GM19328 (cell line): ENCODE measurements at regions not wholly inside any gene's neighbourhood (a gene's known extent, or its start where the extent isn't known, plus 50 kb on each side); places are given as distances from the start of the nearest gene placed in this dataset.
"Not testable (repeated sequence)": the region's sequence is repeated elsewhere in the genome, so short reads cannot be mapped to it uniquely, and the experiment has no call there.

Experiments used
- ATAC-seq: cut with Tn5 transposase; IDR thresholded peaks from one replicate; pipeline ENCODE4 v1.9.1; 2021; ENCODE audit warnings: mild to moderate bottlenecking, moderate library complexity; ENCODE audit not compliant: unreplicated experiment

GRCh38 chr6:68031054-68031453 is 604.0 kb upstream of the ADGRB3 start:
- no peak for ATAC-seq

GRCh38 chr6:68026483-68026882 is 608.6 kb upstream of the ADGRB3 start:
- ATAC-seq = no peak

GRCh38 chr6:68025764-68026163 is 609.3 kb upstream of the ADGRB3 start:
- no peak for ATAC-seq

GRCh38 chr6:68024570-68025269 is 610.4 kb upstream of the ADGRB3 start:
- ATAC-seq = no peak

- not testable (repeated sequence) for ATAC-seq
Observed at GRCh38 chr6:68022968-68023367, 612.1 kb upstream of the ADGRB3 start.

GRCh38 chr6:68013780-68014515 is 621.1 kb upstream of the ADGRB3 start:
- no peak for ATAC-seq

- no peak for ATAC-seq
Observed at GRCh38 chr6:68012822-68013221, 622.3 kb upstream of the ADGRB3 start.

GRCh38 chr6:68010936-68011335 is 624.1 kb upstream of the ADGRB3 start:
- ATAC-seq = no peak

GRCh38 chr6:68008445-68008844 is 626.6 kb upstream of the ADGRB3 start:
- ATAC-seq = no peak

- no peak for ATAC-seq
Observed at GRCh38 chr6:68007717-68008116, 627.4 kb upstream of the ADGRB3 start.

GRCh38 chr6:67986694-67987232 is 648.3 kb upstream of the ADGRB3 start:
- no peak for ATAC-seq

- no peak for ATAC-seq
Observed at GRCh38 chr6:67976486-67976885, 658.6 kb upstream of the ADGRB3 start.

- no peak for ATAC-seq
Observed at GRCh38 chr6:67974931-67975330, 660.2 kb upstream of the ADGRB3 start.

GRCh38 chr6:67971812-67972211 is 663.3 kb upstream of the ADGRB3 start:
- ATAC-seq = no peak

- no peak for ATAC-seq
Observed at GRCh38 chr6:67966830-67967229, 668.3 kb upstream of the ADGRB3 start.

- ATAC-seq = no peak
Observed at GRCh38 chr6:67956352-67956751, 678.7 kb upstream of the ADGRB3 start.

- no peak for ATAC-seq
Observed at GRCh38 chr6:67952948-67953347, 682.1 kb upstream of the ADGRB3 start.

GRCh38 chr6:67952121-67952520 is 683.0 kb upstream of the ADGRB3 start:
- no peak for ATAC-seq

- ATAC-seq = not testable (repeated sequence)
Observed at GRCh38 chr6:67947762-67948161, 687.3 kb upstream of the ADGRB3 start.

GRCh38 chr6:67935976-67936477 is 699.1 kb upstream of the ADGRB3 start:
- ATAC-seq = no peak

- no peak for ATAC-seq
Observed at GRCh38 chr6:67933278-67933677, 701.8 kb upstream of the ADGRB3 start.

- ATAC-seq = not testable (repeated sequence)
Observed at GRCh38 chr6:67922588-67922987, 712.5 kb upstream of the ADGRB3 start.
